Breast epithelium (tissue), 3 donors: ENCODE measurements at regions not wholly inside any gene's neighbourhood (a gene's known extent, or its start where the extent isn't known, plus 50 kb on each side); places are given as distances from the start of the nearest gene placed in this dataset.

Source experiments
- POLR2A ChIP-seq: fragments of 450-650 bp; IDR thresholded peaks from one replicate; pipeline ENCODE4 v1.6.1; 2016; ENCODE audit warnings: antibody characterized with exemption, mild to moderate bottlenecking, moderate library complexity
- TF ChIP-seq, protein P1 (sequence below), 3 donors: fragments of 450-650 bp; IDR thresholded peaks; one replicate each; pipeline ENCODE4 v1.5.1; 2016 to 2017; ENCODE audit warnings: antibody characterized with exemption in 3 of 3, mild to moderate bottlenecking in 3 of 3, moderate library complexity in 3 of 3

DNA sequence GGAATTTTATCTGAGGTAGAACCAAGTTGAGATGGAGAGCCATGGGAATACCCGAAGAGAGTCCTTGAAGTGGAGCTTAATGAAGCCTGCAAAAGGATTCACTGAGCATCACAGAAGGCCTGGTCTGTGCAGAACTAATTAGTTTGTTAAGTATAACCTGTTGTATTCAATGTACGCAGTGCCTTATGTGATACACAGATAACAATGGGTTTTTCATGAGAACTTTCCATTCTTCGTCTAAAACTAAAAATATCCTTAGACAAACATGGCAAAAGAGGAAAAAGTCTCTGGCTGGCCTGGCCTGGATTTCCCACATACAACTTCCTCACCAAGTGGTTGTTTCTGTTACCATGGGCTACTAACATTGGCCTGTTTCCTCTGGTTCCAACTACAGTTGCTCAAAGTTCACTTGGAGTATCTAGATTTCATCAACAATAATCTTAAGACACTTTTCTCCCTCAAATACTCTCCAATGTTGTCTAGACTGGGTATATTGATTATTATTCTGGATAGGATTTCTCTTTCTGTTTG lies 237.6 kb upstream of the ZNF462 start:
- TF ChIP-seq, protein P1, sequence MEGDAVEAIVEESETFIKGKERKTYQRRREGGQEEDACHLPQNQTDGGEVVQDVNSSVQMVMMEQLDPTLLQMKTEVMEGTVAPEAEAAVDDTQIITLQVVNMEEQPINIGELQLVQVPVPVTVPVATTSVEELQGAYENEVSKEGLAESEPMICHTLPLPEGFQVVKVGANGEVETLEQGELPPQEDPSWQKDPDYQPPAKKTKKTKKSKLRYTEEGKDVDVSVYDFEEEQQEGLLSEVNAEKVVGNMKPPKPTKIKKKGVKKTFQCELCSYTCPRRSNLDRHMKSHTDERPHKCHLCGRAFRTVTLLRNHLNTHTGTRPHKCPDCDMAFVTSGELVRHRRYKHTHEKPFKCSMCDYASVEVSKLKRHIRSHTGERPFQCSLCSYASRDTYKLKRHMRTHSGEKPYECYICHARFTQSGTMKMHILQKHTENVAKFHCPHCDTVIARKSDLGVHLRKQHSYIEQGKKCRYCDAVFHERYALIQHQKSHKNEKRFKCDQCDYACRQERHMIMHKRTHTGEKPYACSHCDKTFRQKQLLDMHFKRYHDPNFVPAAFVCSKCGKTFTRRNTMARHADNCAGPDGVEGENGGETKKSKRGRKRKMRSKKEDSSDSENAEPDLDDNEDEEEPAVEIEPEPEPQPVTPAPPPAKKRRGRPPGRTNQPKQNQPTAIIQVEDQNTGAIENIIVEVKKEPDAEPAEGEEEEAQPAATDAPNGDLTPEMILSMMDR (IDR thresholded peaks at IDR 0.05) = no peak
- TF ChIP-seq POLR2A = no peak
